ES-I3 (cell line): ENCODE measurements at regions not wholly inside any gene's neighbourhood (a gene's known extent, or its start where the extent isn't known, plus 50 kb on each side); places are given as distances from the start of the nearest gene placed in this dataset.
"Not testable (repeated sequence)": the region's sequence is repeated elsewhere in the genome, so short reads cannot be mapped to it uniquely, and the experiment has no call there.

Experiments used
- H3K36me3 ChIP-seq: 2 replicates; pipeline ENCODE4 v1.6.1; 2013; ENCODE audit warnings: mild to moderate bottlenecking, low read length, control low read depth, moderate library complexity; ENCODE audit not compliant: insufficient read depth
- H3K4me1 ChIP-seq: 2 replicates; pipeline ENCODE4 v1.6.1; 2013; ENCODE audit warnings: mild to moderate bottlenecking, control low read depth, low read length; ENCODE audit not compliant: insufficient read depth
- H3K9ac ChIP-seq: 2 replicates; pipeline ENCODE4 v1.6.1; 2013; ENCODE audit warnings: low read depth, mild to moderate bottlenecking, low read length, moderate library complexity
- H3K9me3 ChIP-seq: 2 replicates; pipeline ENCODE4 v1.6.1; 2013; ENCODE audit warnings: mild to moderate bottlenecking, low read length, moderate library complexity; ENCODE audit not compliant: control insufficient read depth, insufficient read depth

- Histone ChIP-seq H3K4me1 (no peaks in the 10 kb centered on the region), H3K9me3 (no peaks in the 10 kb centered on the region), H3K9ac (no peak overlapping the region), H3K36me3 (no peaks in the 10 kb centered on the region)
Measured at GRCh38 chr13:62502588-62502987, 1086.9 kb upstream of the PCDH20 start.

GRCh38 chr13:62489731-62490130 lies 1074.1 kb upstream of the PCDH20 start:
- Histone ChIP-seq H3K4me1 (no peaks in the 10 kb centered on the region), H3K9me3 (no peaks in the 10 kb centered on the region), H3K9ac (no peak overlapping the region), H3K36me3 (no peaks in the 10 kb centered on the region)

GRCh38 chr13:62483774-62484173 lies 1068.1 kb upstream of the PCDH20 start:
- Histone ChIP-seq H3K9ac (no peak overlapping the region), H3K9me3 (no peaks in the 10 kb centered on the region), H3K36me3 (no peaks in the 10 kb centered on the region), H3K4me1 (no peaks in the 10 kb centered on the region; the same call in 1 of the 2 replicates)

GRCh38 chr13:62482351-62482750 lies 1066.7 kb upstream of the PCDH20 start:
- Histone ChIP-seq H3K9ac (no peak overlapping the region), H3K9me3 (no peaks in the 10 kb centered on the region), H3K36me3 (no peaks in the 10 kb centered on the region), H3K4me1 (no peaks in the 10 kb centered on the region; the same call in 1 of the 2 replicates)

GRCh38 chr13:62473944-62474237 lies 1058.2 kb upstream of the PCDH20 start:
- peaks cover 12% of the 10 kb centered on the region; the same call in 1 of the 2 replicates for H3K4me1 ChIP-seq
- no peak overlapping the region for H3K9ac ChIP-seq
- no peaks in the 10 kb centered on the region for H3K36me3 ChIP-seq
- no peaks in the 10 kb centered on the region for H3K9me3 ChIP-seq

- Histone ChIP-seq H3K4me1 (peaks cover 12% of the 10 kb centered on the region; the same call in 1 of the 2 replicates), H3K9me3 (no peaks in the 10 kb centered on the region), H3K9ac (no peak overlapping the region), H3K36me3 (no peaks in the 10 kb centered on the region)
Measured at GRCh38 chr13:62473190-62473943, 1057.7 kb upstream of the PCDH20 start.

GRCh38 chr13:62453761-62454160 lies 1038.1 kb upstream of the PCDH20 start:
- Histone ChIP-seq H3K9me3 (no peaks in the 10 kb centered on the region), H3K36me3 (no peaks in the 10 kb centered on the region), H3K9ac (no peak overlapping the region), H3K4me1 (no peaks in the 10 kb centered on the region)

- H3K9me3 ChIP-seq, result no peaks in the 10 kb centered on the region
- H3K9ac ChIP-seq, result no peak overlapping the region
- H3K36me3 ChIP-seq, result no peaks in the 10 kb centered on the region
- H3K4me1 ChIP-seq, result no peaks in the 10 kb centered on the region
Measured at GRCh38 chr13:62450759-62451158, 1035.1 kb upstream of the PCDH20 start.

GRCh38 chr13:62447771-62448382 lies 1032.2 kb upstream of the PCDH20 start:
- H3K9ac ChIP-seq, H3K36me3 ChIP-seq, H3K4me1 ChIP-seq, H3K9me3 ChIP-seq: not testable (repeated sequence)

GRCh38 chr13:62444805-62445204 lies 1029.2 kb upstream of the PCDH20 start:
- Histone ChIP-seq H3K9me3 (no peaks in the 10 kb centered on the region), H3K9ac (no peak overlapping the region), H3K4me1 (no peaks in the 10 kb centered on the region), H3K36me3 (no peaks in the 10 kb centered on the region)

- H3K4me1 ChIP-seq, result no peaks in the 10 kb centered on the region
- no peak overlapping the region for H3K9ac ChIP-seq
- no peaks in the 10 kb centered on the region for H3K9me3 ChIP-seq
- H3K36me3 ChIP-seq, result no peaks in the 10 kb centered on the region
Measured at GRCh38 chr13:62434081-62434480, 1018.4 kb upstream of the PCDH20 start.

GRCh38 chr13:62433660-62434059 lies 1018.0 kb upstream of the PCDH20 start:
- Histone ChIP-seq H3K4me1 (no peaks in the 10 kb centered on the region), H3K36me3 (no peaks in the 10 kb centered on the region), H3K9me3 (no peaks in the 10 kb centered on the region), H3K9ac (no peak overlapping the region)

- Histone ChIP-seq H3K9ac (no peak overlapping the region), H3K9me3 (no peaks in the 10 kb centered on the region), H3K36me3 (no peaks in the 10 kb centered on the region), H3K4me1 (no peaks in the 10 kb centered on the region)
Measured at GRCh38 chr13:62432906-62433305, 1017.3 kb upstream of the PCDH20 start.

GRCh38 chr13:62432295-62432694 lies 1016.6 kb upstream of the PCDH20 start:
- H3K4me1 ChIP-seq, result no peaks in the 10 kb centered on the region
- no peaks in the 10 kb centered on the region for H3K36me3 ChIP-seq
- H3K9me3 ChIP-seq, result no peaks in the 10 kb centered on the region
- H3K9ac ChIP-seq, result no peak overlapping the region

GRCh38 chr13:62431852-62432251 lies 1016.2 kb upstream of the PCDH20 start:
- Histone ChIP-seq H3K9ac (no peak overlapping the region), H3K4me1 (no peaks in the 10 kb centered on the region), H3K36me3 (no peaks in the 10 kb centered on the region), H3K9me3 (no peaks in the 10 kb centered on the region)
